ENCODE measurements at regions not wholly inside any gene's neighbourhood (a gene's known extent, or its start where the extent isn't known, plus 50 kb on each side); places are given as distances from the start of the nearest gene placed in this dataset.

DNA sequence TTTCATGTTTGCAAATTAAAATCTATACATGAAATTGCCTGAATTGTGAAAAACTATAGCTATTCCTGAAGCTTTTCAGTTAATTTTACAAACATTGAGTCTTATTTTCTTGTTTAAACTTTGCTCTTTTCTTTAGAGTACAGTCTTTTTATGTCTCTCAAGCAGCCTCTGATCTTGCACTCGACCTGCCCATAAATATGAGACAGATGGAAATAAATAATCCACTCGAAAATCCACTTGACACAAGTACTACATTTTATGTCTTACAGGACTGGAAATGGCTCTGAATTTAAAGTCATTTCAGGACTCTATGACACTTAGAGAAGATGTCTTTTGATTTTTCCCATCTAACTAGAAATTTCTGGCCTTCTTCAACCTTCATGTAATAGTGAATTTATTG lies 283.8 kb downstream of the USP25 start:
- no peak for DNase-seq (ENCODE audit: low read depth)
- TF ChIP-seq, protein P1, sequence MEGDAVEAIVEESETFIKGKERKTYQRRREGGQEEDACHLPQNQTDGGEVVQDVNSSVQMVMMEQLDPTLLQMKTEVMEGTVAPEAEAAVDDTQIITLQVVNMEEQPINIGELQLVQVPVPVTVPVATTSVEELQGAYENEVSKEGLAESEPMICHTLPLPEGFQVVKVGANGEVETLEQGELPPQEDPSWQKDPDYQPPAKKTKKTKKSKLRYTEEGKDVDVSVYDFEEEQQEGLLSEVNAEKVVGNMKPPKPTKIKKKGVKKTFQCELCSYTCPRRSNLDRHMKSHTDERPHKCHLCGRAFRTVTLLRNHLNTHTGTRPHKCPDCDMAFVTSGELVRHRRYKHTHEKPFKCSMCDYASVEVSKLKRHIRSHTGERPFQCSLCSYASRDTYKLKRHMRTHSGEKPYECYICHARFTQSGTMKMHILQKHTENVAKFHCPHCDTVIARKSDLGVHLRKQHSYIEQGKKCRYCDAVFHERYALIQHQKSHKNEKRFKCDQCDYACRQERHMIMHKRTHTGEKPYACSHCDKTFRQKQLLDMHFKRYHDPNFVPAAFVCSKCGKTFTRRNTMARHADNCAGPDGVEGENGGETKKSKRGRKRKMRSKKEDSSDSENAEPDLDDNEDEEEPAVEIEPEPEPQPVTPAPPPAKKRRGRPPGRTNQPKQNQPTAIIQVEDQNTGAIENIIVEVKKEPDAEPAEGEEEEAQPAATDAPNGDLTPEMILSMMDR (IDR thresholded peaks at IDR 0.05; ENCODE audit: insufficient read depth, low read length, poor library complexity, severe bottlenecking) = no peak
- Histone ChIP-seq H3K4me3 (ENCODE audit: low read depth, low read length) (no peak overlapping the region), H3K36me3 (ENCODE audit: control insufficient read depth, insufficient read depth, low read length) (no peaks in the 10 kb centered on the region), H3K27me3 (ENCODE audit: control insufficient read depth, insufficient read depth, low read length) (no peaks in the 10 kb centered on the region)

DNA sequence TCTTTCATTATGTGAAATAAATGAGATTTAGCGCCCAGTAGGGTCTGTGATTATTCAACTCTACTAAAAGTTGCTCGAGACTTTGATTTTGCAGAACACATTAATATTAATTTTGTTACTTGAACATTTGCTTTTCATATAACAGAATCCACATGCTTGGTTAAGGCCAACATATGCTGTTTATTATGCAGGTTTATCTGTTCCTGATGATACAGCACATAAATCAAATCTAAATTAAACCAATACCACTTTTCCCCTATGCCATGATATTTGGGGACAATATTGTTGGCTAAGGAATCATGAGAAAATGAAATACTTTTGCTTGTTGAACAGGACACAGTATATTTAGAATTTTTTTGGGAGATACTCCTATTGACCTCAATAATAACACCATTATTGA lies 291.1 kb downstream of the USP25 start:
- Histone ChIP-seq H3K36me3 (ENCODE audit: control insufficient read depth, insufficient read depth, low read length) (no peaks in the 10 kb centered on the region), H3K27me3 (ENCODE audit: control insufficient read depth, insufficient read depth, low read length) (no peaks in the 10 kb centered on the region), H3K4me3 (ENCODE audit: low read depth, low read length) (no peak overlapping the region)
- DNase-seq (ENCODE audit: low read depth) = no peak
- TF ChIP-seq, protein P1 (IDR thresholded peaks at IDR 0.05; ENCODE audit: insufficient read depth, low read length, poor library complexity, severe bottlenecking) = no peak

DNA sequence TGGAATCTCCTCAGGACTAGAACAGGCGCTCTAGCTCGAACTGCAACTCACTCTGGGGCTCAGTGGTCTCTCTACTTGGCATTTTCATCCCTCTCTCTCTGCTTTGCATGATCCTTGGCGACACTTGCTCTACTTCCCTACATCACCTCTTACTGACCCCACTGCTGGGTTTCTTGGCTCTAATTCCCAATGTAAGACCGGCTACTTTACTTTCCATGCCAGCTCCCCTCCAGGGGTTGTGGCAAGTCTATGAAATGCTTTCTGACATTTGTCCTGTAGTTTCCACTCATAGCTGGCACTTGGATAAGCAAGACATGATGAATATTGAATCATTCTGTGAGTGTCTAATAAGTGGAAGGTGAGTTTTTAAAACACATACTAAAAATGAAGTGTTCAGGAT lies 292.3 kb downstream of the USP25 start:
- H3K4me3 ChIP-seq (ENCODE audit: low read depth, low read length) = no peak overlapping the region
- H3K36me3 ChIP-seq (ENCODE audit: control insufficient read depth, insufficient read depth, low read length) = no peaks in the 10 kb centered on the region
- no peaks in the 10 kb centered on the region for H3K27me3 ChIP-seq (ENCODE audit: control insufficient read depth, insufficient read depth, low read length)
- TF ChIP-seq, protein P1 (IDR thresholded peaks at IDR 0.05; ENCODE audit: insufficient read depth, low read length, poor library complexity, severe bottlenecking) = no peak
- DNase-seq (ENCODE audit: low read depth) = no peak

DNA sequence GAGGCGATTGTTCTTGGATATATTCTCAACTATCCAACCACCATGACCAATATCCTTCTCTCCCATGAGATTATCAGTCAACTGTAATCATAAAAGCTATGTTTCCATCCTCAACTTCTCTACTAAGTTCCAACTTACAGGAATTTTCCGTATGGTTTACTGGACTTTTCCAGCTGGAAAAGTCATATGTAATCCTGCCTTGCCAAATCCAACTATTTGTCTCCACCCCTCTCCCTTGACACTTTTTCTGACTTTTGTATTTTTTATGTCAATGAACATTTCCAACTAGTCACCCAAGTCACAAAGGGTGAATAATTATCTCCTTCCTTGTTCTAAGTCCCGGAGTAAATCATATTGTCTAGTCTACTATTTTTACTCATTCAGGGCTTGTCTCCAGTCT lies 293.1 kb downstream of the USP25 start:
- no peak for DNase-seq (ENCODE audit: low read depth)
- H3K4me3 ChIP-seq (ENCODE audit: low read depth, low read length) = no peak overlapping the region
- TF ChIP-seq, protein P1 (IDR thresholded peaks at IDR 0.05; ENCODE audit: insufficient read depth, low read length, poor library complexity, severe bottlenecking) = no peak
- H3K36me3 ChIP-seq (ENCODE audit: control insufficient read depth, insufficient read depth, low read length) = no peaks in the 10 kb centered on the region
- H3K27me3 ChIP-seq (ENCODE audit: control insufficient read depth, insufficient read depth, low read length) = no peaks in the 10 kb centered on the region

DNA sequence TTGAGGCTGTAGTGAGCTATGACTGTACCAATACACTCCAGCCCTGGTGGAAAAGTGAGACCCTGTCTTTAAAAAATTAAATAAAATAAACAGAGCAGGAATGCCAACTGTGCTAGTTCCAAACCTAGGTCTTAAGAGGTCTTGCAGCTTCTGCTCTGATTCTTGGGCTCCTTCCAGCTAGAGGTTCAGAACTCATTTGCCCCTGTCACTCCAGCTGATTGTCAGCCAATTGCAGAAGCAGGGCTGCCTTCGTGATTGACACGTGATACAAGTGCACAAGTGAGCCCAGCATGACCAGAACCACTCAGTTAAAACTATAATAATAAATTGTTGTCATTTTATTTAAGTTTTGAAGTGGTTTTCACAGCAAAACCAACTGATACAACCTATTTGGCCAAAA lies 298.4 kb downstream of the USP25 start:
- no peak for DNase-seq (ENCODE audit: low read depth)
- Histone ChIP-seq H3K27me3 (ENCODE audit: control insufficient read depth, insufficient read depth, low read length) (no peaks in the 10 kb centered on the region), H3K4me3 (ENCODE audit: low read depth, low read length) (no peak overlapping the region), H3K36me3 (ENCODE audit: control insufficient read depth, insufficient read depth, low read length) (no peaks in the 10 kb centered on the region)
- TF ChIP-seq, protein P1 (IDR thresholded peaks at IDR 0.05; ENCODE audit: insufficient read depth, low read length, poor library complexity, severe bottlenecking) = no peak

DNA sequence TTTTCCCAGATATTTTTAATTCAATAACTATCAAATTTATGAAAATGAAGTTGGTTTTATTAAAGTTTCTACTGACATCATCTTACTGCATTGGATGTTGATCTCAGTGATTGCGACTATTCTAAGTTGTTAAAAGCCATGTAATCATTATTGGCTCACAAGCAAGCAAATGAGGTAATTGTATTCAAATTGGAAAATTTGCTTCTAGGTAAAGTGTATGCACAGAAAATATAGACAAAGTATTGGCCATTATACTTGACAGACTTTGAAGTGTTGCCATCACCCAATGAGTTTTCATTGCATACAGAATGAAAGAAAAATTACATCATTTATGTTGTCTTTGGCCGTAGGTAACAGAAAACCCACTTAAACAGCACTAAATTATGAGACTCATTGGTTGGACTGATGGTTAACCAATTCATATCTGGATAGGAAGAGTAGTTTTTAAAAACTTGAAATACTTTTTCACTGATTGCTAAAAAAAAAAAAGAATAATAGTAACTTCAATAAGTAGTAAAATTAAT lies 299.2 kb downstream of the USP25 start:
- TF ChIP-seq, protein P1 (IDR thresholded peaks at IDR 0.05; ENCODE audit: insufficient read depth, low read length, poor library complexity, severe bottlenecking) = no peak
- H3K36me3 ChIP-seq (ENCODE audit: control insufficient read depth, insufficient read depth, low read length) = no peaks in the 10 kb centered on the region
- no peaks in the 10 kb centered on the region for H3K27me3 ChIP-seq (ENCODE audit: control insufficient read depth, insufficient read depth, low read length)
- no peak for DNase-seq (ENCODE audit: low read depth)
- no peak overlapping the region for H3K4me3 ChIP-seq (ENCODE audit: low read depth, low read length)
